Upper lobe of left lung (tissue), 6 donors: ENCODE measurements at regions not wholly inside any gene's neighbourhood (a gene's known extent, or its start where the extent isn't known, plus 50 kb on each side); places are given as distances from the start of the nearest gene placed in this dataset.

ENCODE experiments used
- ATAC-seq, 2 donors: fragments of 200-7000 bp; cut with Tn5 transposase; one replicate each; pipeline ENCODE4 v1.9.1; 2022; ENCODE audit warnings: mild to moderate bottlenecking in 2 of 2, moderate library complexity in 2 of 2; ENCODE audit not compliant: low FRiP score in 2 of 2
- DNase-seq, 2 donors: peaks; one replicate each; pipeline ENCODE4 v3.0.0-alpha.2; 2019 to 2020
- H3K27ac ChIP-seq, 4 donors: fragments of 200-600 bp; sonication (generic); one replicate each; pipeline ENCODE4 v1.5.1; 2016 to 2019
- H3K27me3 ChIP-seq, 4 donors: fragments of 200-600 bp; sonication (generic); one replicate each; pipeline ENCODE4 v1.5.1; 2017 to 2019
- H3K36me3 ChIP-seq, 4 donors: fragments of 200-600 bp; sonication (generic); one replicate each; pipeline ENCODE4 v1.5.1; 2016 to 2019
- H3K4me1 ChIP-seq, 4 donors: fragments of 200-600 bp; sonication (generic); one replicate each; pipeline ENCODE4 v1.5.1; 2018 to 2019
- H3K4me3 ChIP-seq, 4 donors: fragments of 200-600 bp; sonication (generic); one replicate each; pipeline ENCODE4 v1.5.1; 2017 to 2019; ENCODE audit warnings: mild to moderate bottlenecking in 2 of 4, moderate library complexity in 1 of 4
- H3K9me3 ChIP-seq, 4 donors: fragments of 200-600 bp; sonication (generic); one replicate each; pipeline ENCODE4 v1.5.1; 2018 to 2019
- EP300 ChIP-seq, 4 donors: sonication (generic); formaldehyde crosslinking; IDR thresholded peaks; one replicate each; pipeline ENCODE4 v1.5.1; 2017; ENCODE audit warnings: antibody characterized with exemption in 4 of 4, control low read depth in 2 of 4
- POLR2A ChIP-seq, 4 donors: fragments of 450-650 bp; IDR thresholded peaks; one replicate each; pipeline ENCODE4 v1.5.1; 2016 to 2017; ENCODE audit warnings: antibody characterized with exemption in 4 of 4, mild to moderate bottlenecking in 2 of 4
- POLR2AphosphoS5 ChIP-seq, 2 donors: sonication (generic); formaldehyde crosslinking; IDR thresholded peaks; one replicate each; pipeline ENCODE4 v1.5.1; 2017; ENCODE audit warnings: antibody characterized with exemption in 2 of 2
- whole genome bisulfite sequencing, 2 donors: methylation state at CpG; one replicate each; pipeline ENCODE4 v1.1.5; 2017 to 2018; 5-methylcytosine and 5-hydroxymethylcytosine counted together
- TF ChIP-seq, protein P1 (sequence below), 6 experiments: fragments of 450-650 bp in 4 of 6; fragments of 200-600 bp in 2 of 6; sonication (generic) in 2 of 6; IDR thresholded peaks; one replicate each; pipeline ENCODE4 v1.5.1; 2016 to 2019; ENCODE audit warnings: antibody characterized with exemption in 6 of 6
- donor health status: DM: no; HTN: no; CAD: no; lungs with moderate emphysema.
- donor health status: DM: no; HTN: yes; CAD: no; lungs with severe emphysema.

DNA sequence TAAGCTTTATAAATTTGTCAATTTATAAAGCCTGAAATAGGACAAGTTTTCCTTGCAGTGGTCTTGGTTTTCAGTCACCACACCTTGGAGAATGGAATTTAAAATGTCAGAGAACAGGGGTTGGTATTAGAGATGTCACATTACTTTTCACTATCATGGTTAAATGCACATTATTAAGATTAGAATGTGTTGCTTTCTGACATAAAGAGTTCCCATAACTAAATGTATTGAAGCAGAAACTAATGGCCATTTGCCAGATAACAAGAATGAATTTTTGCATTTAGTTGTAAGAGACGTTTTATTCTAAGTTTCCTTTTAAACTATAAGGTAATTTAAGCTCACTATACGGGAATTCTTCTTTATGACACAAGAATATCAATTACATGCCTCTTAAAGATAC is 172.3 kb downstream of the ARL4A start:
- no peak overlapping the region for H3K27ac ChIP-seq
- H3K9me3 ChIP-seq = no peaks in the 10 kb centered on the region
- TF ChIP-seq POLR2A (IDR thresholded peaks at IDR 0.05) = no peak
- TF ChIP-seq EP300 (IDR thresholded peaks at IDR 0.05) = no peak
- TF ChIP-seq, protein P1, sequence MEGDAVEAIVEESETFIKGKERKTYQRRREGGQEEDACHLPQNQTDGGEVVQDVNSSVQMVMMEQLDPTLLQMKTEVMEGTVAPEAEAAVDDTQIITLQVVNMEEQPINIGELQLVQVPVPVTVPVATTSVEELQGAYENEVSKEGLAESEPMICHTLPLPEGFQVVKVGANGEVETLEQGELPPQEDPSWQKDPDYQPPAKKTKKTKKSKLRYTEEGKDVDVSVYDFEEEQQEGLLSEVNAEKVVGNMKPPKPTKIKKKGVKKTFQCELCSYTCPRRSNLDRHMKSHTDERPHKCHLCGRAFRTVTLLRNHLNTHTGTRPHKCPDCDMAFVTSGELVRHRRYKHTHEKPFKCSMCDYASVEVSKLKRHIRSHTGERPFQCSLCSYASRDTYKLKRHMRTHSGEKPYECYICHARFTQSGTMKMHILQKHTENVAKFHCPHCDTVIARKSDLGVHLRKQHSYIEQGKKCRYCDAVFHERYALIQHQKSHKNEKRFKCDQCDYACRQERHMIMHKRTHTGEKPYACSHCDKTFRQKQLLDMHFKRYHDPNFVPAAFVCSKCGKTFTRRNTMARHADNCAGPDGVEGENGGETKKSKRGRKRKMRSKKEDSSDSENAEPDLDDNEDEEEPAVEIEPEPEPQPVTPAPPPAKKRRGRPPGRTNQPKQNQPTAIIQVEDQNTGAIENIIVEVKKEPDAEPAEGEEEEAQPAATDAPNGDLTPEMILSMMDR (IDR thresholded peaks at IDR 0.05) = no peak
- TF ChIP-seq POLR2AphosphoS5 (IDR thresholded peaks at IDR 0.05) = no peak
- no peaks in the 10 kb centered on the region for H3K4me1 ChIP-seq
- DNase-seq = no peak
- WGBS, 2 donors = 78% methylated on average over 2 of the region's 2 CpGs
- ATAC-seq = no peak
- no peaks in the 10 kb centered on the region for H3K36me3 ChIP-seq
- H3K4me3 ChIP-seq = no peak overlapping the region
- H3K27me3 ChIP-seq = no peaks in the 10 kb centered on the region

DNA sequence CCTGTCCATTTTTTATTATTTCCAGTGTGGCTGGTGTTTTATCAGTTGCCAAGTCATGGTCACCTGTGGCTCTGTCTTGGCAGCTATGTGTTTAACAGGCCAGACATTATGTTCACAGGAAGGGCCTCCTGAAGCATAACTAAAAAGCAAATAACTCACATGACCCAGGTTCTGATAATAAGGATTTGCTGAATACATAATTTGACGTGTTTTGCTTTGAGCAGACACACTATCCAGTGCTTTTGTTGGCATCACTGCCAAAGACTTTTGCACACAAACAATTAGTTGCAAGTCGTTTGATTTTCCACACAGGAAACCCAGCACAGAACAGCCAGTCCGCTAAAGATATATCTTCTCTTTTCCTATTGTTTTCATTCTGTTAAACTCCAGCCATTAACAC is 173.6 kb downstream of the ARL4A start:
- 26 to 42% methylated on average over 3 of the region's 3 CpGs for WGBS, 2 donors
- Histone ChIP-seq H3K27me3 (no peaks in the 10 kb centered on the region), H3K4me1 (no peaks in the 10 kb centered on the region), H3K36me3 (no peaks in the 10 kb centered on the region), H3K27ac (no peak overlapping the region), H3K9me3 (no peaks in the 10 kb centered on the region), H3K4me3 (no peak overlapping the region)
- TF ChIP-seq POLR2AphosphoS5 (IDR thresholded peaks at IDR 0.05) = no peak
- no peak for TF ChIP-seq POLR2A (IDR thresholded peaks at IDR 0.05)
- TF ChIP-seq EP300 (IDR thresholded peaks at IDR 0.05) = no peak
- TF ChIP-seq, protein P1 (IDR thresholded peaks at IDR 0.05) = no peak
- ATAC-seq = no peak
- DNase-seq = no peak

DNA sequence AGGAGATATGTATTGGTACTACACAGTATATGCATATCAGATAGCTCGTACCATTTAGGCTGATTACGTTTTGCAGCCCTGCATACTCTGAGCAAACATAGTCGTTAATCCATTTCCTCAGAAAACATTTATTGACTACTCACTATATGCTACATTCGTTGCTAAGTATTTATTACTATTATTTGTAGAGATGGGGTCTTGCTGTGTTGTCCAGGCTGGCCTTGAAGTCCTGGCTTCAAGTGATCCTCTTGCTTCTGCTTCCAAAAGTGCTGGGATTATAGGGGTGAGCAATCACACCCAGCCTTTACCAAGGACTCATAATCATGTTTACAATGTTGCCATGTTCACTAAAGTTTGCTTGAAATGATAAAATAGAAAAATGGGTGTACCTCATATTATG is 174.7 kb downstream of the ARL4A start:
- TF ChIP-seq POLR2AphosphoS5 (IDR thresholded peaks at IDR 0.05) (no peak), POLR2A (IDR thresholded peaks at IDR 0.05) (no peak), EP300 (IDR thresholded peaks at IDR 0.05) (no peak)
- TF ChIP-seq, protein P1 (IDR thresholded peaks at IDR 0.05) = no peak
- 64 to 92% methylated on average over 4 of the region's 4 CpGs for WGBS, 2 donors
- Histone ChIP-seq H3K27me3 (no peaks in the 10 kb centered on the region), H3K4me1 (no peaks in the 10 kb centered on the region), H3K4me3 (no peak overlapping the region), H3K27ac (no peak overlapping the region), H3K9me3 (no peaks in the 10 kb centered on the region), H3K36me3 (no peaks in the 10 kb centered on the region)
- no peak for ATAC-seq
- DNase-seq = no peak

DNA sequence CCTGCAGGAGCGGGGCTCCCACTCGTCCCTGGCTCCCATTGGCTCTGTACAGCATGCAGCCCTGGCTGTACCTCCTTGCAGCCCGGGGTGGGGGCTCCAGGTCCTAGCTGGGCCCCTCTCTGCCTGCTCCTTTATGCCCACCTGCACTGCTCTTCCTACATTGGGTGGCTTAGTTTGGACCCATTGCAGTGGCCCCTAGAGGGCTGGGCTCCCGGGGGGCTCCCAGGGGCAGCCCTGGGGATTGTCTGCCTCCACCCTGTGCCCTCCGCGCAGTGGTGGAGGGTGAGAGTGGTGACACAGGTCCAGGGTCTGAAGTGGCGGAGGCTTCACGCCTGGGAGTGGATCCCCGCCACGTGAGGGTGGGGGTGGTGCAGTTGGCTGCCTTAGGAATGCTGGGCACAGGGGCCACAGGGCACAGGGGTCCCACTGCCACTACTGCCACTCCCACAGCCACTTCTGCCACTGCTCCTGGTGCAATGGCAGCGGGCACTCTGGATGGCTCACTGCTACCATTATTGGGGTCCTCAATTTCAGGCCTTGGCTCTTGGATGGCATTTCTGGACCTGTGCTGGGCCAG is 177.1 kb downstream of the ARL4A start:
- ATAC-seq (peak; percentile 32 to 39), DNase-seq (peak in 1 of 2 donors; percentile 44)
- WGBS, 2 donors = 82 to 90% methylated on average over 6 to 7 of the region's 11 CpGs
- H3K4me3 ChIP-seq = no peak overlapping the region
- no peaks in the 10 kb centered on the region for H3K36me3 ChIP-seq
- no peaks in the 10 kb centered on the region for H3K4me1 ChIP-seq
- no peak for TF ChIP-seq POLR2A (IDR thresholded peaks at IDR 0.05)
- no peak for TF ChIP-seq EP300 (IDR thresholded peaks at IDR 0.05)
- TF ChIP-seq POLR2AphosphoS5 (IDR thresholded peaks at IDR 0.05) = no peak
- TF ChIP-seq, protein P1 (IDR thresholded peaks at IDR 0.05) = no peak
- no peaks in the 10 kb centered on the region for H3K9me3 ChIP-seq
- no peak overlapping the region for H3K27ac ChIP-seq
- H3K27me3 ChIP-seq = no peaks in the 10 kb centered on the region

DNA sequence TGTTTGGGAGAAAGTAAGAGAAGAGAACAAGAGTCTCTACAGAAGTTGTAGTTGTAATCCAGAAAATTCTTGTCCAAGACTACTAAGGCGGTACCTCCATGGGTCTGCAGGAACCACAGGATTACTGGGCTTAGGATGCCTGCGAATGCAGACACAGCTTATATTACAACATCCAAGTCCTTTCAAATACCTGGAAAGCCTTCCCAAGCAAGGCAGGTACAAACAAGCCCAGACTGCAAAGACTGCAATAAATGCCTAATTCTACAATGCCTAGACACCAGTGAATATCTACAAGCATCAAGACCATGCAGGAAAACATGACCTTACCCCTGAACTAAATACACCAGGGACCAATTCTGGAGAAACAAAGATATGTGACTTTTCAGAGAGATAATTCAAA is 178.2 kb downstream of the ARL4A start:
- H3K4me3 ChIP-seq = no peak overlapping the region
- no peaks in the 10 kb centered on the region for H3K27me3 ChIP-seq
- no peaks in the 10 kb centered on the region for H3K4me1 ChIP-seq
- H3K27ac ChIP-seq = no peak overlapping the region
- TF ChIP-seq, protein P1 (IDR thresholded peaks at IDR 0.05) = no peak
- TF ChIP-seq EP300 (IDR thresholded peaks at IDR 0.05) (no peak), POLR2AphosphoS5 (IDR thresholded peaks at IDR 0.05) (no peak), POLR2A (IDR thresholded peaks at IDR 0.05) (no peak)
- 80 to 88% methylated on average over 2 of the region's 2 CpGs for WGBS, 2 donors
- no peaks in the 10 kb centered on the region for H3K36me3 ChIP-seq
- H3K9me3 ChIP-seq = no peaks in the 10 kb centered on the region
- DNase-seq (no peak), ATAC-seq (no peak)
